ENCODE measurements at regions not wholly inside any gene's neighbourhood (a gene's known extent, or its start where the extent isn't known, plus 50 kb on each side); places are given as distances from the start of the nearest gene placed in this dataset.

DNA sequence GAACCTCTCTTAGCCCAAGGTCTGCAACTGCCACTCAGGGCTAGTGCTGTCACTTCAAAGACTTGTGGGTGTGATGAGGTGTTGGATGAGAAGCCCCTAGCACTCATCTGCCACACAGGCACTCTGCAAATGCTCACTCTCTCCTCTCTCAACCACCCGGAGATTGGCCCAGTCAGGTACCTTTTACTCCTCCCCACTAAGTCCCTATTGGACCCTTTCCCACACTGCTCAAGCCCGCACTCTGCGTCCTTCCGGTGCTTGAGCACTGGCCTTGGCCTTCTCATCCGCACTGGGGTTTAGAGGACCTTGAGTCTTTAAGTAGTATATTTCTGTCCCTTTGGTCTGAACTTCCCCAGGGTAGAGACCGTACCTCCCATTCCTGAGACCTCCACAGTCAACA lies 308.0 kb downstream of the NXPE2 start:
- H3K27ac ChIP-seq = no peak overlapping the region
- TF ChIP-seq, protein P1, sequence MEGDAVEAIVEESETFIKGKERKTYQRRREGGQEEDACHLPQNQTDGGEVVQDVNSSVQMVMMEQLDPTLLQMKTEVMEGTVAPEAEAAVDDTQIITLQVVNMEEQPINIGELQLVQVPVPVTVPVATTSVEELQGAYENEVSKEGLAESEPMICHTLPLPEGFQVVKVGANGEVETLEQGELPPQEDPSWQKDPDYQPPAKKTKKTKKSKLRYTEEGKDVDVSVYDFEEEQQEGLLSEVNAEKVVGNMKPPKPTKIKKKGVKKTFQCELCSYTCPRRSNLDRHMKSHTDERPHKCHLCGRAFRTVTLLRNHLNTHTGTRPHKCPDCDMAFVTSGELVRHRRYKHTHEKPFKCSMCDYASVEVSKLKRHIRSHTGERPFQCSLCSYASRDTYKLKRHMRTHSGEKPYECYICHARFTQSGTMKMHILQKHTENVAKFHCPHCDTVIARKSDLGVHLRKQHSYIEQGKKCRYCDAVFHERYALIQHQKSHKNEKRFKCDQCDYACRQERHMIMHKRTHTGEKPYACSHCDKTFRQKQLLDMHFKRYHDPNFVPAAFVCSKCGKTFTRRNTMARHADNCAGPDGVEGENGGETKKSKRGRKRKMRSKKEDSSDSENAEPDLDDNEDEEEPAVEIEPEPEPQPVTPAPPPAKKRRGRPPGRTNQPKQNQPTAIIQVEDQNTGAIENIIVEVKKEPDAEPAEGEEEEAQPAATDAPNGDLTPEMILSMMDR (conservative IDR thresholded peaks at IDR 0.05) = no peak

GRCh38 chr11:114987186-114987760 lies 308.9 kb downstream of the NXPE2 start:
- TF ChIP-seq, protein P1 (conservative IDR thresholded peaks at IDR 0.05) = no peak
- no peak overlapping the region for H3K27ac ChIP-seq

DNA sequence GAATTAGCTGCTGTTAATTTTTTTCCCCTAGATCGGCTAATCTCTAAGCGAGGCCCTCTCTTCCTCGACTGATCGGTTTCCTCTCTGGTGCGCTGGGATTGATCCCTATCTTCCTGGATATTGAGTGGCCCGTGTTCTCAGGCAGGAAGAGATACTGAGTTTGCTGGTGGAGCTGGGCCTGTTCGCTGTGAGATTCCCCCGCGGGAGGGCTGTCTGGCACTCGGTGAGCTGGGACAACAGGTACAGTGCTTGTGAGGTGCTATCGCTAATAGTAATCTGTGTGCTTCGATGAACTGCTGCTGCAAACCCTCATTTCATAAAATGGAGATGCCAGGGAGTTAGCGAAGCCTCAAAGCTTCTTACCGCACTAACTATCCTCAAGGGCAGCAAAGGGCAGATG lies 310.3 kb downstream of the NXPE2 start:
- TF ChIP-seq, protein P1 (conservative IDR thresholded peaks at IDR 0.05) = no peak
- H3K27ac ChIP-seq = no peak overlapping the region

DNA sequence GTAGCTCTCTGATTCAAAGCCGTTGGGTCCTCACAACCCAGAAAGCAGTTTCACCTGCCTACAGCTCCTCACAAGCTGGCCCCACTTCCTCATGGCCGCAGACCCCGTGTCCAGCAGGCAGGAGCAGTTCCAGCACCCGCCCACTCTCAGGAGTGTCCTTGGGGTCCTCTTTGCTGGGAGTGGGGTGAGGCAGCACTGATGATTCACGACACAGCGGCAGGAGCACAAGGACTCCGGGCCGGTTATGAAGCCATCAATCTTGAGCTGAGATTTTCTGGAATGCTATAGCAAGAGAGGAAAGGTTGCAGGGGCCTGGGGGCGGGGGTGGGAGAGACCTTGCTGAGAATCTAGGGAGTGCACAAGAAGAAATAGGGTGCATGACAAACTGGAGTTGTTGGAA lies 311.2 kb downstream of the NXPE2 start:
- TF ChIP-seq, protein P1 (conservative IDR thresholded peaks at IDR 0.05) = no peak
- H3K27ac ChIP-seq = no peak overlapping the region

GRCh38 chr11:115005663-115006062 lies 327.3 kb downstream of the NXPE2 start:
- no peak overlapping the region for H3K27ac ChIP-seq
- TF ChIP-seq, protein P1 (conservative IDR thresholded peaks at IDR 0.05) = no peak

DNA sequence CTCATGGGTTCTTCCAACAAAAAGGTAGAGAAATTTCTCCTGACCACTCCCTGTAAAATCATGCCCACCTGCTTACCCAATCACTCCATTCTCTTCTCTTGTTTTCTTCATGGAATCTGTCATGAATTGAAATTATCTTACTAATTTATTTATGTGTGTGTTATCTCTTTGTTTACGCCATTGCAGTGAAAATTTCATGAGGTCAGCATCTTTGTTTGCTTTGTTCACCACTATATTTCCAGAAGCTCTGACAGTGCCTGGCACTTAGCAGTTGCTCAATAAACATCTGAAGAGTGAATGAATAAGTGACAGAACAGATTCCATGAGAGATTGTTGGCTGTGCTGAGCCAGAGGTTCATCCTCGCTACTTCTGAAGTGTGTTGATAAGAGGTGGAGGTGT lies 329.5 kb downstream of the NXPE2 start:
- no peak overlapping the region for H3K27ac ChIP-seq
- TF ChIP-seq, protein P1 (conservative IDR thresholded peaks at IDR 0.05) = no peak

GRCh38 chr11:115008799-115009198 lies 330.5 kb downstream of the NXPE2 start:
- no peak overlapping the region for H3K27ac ChIP-seq
- TF ChIP-seq, protein P1 (conservative IDR thresholded peaks at IDR 0.05) = no peak

Measured in VCaP (cell line).